Nucleus accumbens (tissue), 56 donors: ENCODE measurements at regions not wholly inside any gene's neighbourhood (a gene's known extent, or its start where the extent isn't known, plus 50 kb on each side); places are given as distances from the start of the nearest gene placed in this dataset.

Source experiments
- DNase-seq, 56 donors: peaks; one replicate each; lab custom pipeline; 2025; lab: John Stamatoyannopoulos, UW

DNA sequence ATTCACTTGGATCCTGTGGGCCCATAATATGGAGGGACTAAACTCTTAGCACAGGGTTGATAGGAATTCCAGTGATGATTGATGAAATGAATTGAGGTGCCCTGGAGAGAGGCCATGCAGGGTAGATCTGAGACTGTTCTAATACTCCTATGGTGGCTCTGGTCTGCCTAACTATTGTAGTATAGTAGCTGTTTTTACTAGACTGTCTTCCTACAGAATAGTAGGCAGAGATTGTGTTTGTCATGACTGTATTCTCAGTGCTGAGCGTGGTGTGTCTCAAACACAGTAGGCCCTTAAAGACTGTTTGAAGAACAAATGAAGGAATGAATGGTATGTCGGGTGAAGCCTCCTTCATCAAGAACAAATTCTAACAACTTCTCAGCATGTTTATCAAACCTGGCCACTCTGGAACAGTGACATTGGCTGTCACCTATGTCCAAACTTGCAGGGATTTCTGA is 107.0 kb upstream of the SESN3 start:
- DNase-seq = no peak

GRCh38 chr11:95337175-95337957 is 106.4 kb upstream of the SESN3 start:
- DNase-seq = peak in 48 of 56 donors; percentile 10 to 81 (median 48)

DNA sequence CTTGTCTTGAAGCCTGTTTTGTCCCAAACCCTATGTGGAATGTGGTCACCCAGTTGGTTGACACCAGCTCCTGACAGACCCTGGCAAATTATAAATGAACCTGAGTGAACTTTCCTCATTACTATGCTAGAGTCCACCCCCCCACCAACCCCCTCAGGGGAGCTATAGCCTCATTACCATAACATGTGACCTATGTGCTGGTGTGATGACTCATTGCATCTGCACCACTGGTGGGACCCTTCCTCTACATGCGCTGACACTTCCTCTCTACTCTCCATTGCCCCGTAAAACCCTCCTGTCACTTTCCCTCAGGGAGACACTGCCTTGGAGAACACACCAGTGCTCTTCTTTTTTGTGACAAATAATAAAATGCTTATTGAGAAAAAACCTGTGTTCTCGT is 105.0 kb upstream of the SESN3 start:
- DNase-seq = no peak

DNA sequence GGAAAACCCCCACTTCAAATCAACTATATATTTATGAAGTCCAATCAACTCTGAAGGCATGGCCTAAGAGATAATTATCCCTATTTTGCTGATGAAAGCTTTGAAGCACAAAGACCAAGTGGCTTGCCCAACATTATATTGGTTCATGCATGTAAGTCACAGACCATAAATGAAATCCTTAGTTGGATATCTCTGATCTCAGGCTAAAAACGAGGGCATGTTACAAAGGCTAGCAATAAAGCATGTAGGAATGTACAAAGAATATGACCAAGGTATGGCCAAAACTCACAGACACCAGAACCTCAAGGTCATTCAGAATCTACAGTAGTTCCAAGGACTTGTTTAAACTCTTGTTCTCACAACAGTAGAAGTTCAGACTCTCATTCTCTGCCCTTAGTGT is 100.2 kb upstream of the SESN3 start:
- no peak for DNase-seq

GRCh38 chr11:95330302-95330701 is 99.3 kb upstream of the SESN3 start:
- DNase-seq = peak in 1 of 56 donors; percentile 10

DNA sequence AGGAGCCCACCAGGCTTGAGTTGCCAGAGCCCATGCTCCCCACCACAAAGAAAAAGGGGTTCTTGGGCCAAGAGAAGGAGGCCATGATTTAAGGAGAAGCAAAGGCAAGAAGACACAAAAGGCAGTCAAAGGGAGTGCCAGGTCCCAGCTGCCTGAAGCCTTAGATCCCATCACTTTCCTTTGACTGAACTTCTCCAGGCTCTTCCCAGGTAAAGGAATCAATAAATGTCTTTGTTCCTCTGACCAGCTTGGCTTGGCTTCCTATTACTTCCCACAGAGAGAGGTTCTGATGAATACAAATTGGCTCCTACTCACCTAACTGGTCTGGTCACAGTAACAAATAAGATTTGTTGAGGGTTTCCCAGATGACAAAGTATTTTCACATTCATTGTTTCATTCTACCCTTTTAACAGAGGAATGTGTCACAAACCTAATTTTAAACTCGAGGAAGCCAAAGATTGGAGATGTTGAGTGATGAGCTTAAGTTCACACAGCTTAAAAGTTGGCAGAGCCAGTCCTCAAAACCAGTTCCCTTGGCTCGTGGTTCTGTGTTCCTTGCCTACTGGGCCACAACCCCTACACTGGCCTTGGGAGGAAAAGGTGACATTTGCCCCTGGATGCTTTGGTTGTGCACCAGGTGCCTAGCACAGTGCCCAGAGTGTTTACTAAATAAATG is 96.4 kb upstream of the SESN3 start:
- DNase-seq = no peak

GRCh38 chr11:95325777-95326258 is 94.8 kb upstream of the SESN3 start:
- no peak for DNase-seq

GRCh38 chr11:95324826-95325225 is 93.8 kb upstream of the SESN3 start:
- DNase-seq = no peak

DNA sequence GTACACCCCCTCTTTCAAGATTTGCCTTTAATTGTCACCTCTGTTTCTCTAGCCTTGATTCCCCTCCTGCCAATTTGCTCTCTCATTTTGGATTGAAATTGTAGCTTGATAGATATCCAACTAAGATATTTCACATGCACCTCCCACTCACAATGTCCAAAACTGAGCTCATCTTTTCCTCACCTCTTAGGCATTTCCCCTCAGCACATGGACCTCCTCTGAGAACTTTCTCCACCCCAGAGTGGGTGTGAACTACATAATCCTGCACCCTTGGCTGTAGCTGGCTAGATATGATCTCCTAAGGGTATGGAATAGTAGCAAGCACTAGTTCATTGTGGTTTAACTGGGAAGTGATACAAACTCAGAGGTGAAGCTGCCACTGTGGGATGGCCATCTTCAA is 91.5 kb upstream of the SESN3 start:
- no peak for DNase-seq

GRCh38 chr11:95318498-95318897 is 87.5 kb upstream of the SESN3 start:
- DNase-seq = no peak

- no peak for DNase-seq
Observed at GRCh38 chr11:95308512-95309035, 77.6 kb upstream of the SESN3 start.

DNA sequence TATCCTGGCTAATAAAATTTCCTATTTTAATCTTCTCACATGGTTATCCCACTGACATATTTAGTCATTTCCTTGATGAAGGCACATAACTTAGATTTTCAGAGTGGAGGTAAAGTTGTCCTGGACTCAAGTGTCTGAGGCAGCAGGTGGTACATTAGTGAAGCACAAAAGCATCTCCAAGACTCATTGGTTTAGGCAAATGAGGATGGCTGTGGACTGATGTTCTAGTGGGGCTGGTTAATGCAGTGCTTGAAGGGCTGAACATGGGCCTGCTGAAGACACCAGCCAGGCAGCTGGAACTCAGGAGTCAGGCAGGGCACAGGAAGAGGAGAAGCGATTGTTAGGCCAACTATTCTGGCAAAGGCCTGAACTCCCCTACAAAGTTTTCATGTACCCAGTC is 76.3 kb upstream of the SESN3 start:
- no peak for DNase-seq

DNA sequence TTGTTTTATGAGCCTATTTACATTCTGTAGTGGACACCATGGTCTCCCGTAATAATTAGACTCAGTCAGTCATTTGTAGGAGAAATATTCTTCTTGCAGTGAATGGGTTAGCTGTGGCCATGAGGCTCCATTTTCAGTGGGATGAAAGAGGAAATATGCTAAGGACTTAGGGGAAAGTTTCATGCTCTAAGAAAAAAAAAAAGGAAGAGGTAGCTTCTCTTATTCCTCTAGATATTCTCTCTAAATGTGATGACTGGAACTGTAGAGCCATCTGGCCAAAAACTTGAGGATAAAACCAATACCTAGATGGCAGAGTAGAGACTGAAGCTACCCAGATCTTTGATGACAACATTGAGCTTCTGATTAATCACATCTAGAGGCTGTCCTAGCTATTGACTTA is 75.8 kb upstream of the SESN3 start:
- no peak for DNase-seq

DNA sequence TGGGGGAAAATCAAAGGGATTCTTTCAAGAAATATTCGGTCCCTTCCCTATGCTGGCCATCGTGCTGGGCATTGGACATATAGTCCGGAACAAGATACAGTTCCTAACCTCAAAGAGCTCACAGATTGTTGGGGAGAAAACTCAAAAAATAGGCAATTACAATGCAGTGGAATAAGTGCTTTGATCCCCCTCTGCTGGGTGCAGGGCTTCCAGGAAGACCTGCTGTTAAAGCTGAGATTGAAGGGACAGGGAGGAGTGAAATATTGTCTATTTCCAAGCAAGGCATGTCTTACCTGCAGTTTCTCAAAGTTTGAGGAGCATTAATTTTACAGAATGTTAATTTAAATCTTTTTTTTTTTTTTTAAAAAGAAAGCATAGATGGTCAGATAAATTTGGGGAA is 75.1 kb upstream of the SESN3 start:
- DNase-seq = no peak

DNA sequence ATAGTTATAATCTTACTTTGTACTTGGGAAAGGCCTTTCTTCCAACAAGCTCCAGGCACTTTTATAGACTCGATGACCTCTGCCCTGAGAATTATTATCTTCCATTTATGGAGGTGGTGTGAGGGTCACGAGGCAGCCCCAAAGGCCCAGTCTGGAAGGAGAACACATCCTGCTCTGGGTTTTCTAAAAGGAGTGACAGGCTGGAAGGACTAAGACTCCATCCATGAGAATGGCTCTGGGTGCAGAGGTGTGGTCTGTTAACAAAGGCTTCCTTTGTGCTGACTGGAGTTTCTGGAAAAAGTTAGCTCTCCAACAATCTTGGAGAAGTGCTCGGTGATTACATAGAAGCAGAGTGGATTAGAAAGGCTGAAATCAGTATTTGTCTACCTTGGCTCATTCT is 74.7 kb upstream of the SESN3 start:
- DNase-seq = no peak

- no peak for DNase-seq
Observed at GRCh38 chr11:95304777-95305176, 73.8 kb upstream of the SESN3 start.

GRCh38 chr11:95302211-95302610 is 71.2 kb upstream of the SESN3 start:
- peak in 3 of 56 donors; percentile 4 to 9 (median 8) for DNase-seq

DNA sequence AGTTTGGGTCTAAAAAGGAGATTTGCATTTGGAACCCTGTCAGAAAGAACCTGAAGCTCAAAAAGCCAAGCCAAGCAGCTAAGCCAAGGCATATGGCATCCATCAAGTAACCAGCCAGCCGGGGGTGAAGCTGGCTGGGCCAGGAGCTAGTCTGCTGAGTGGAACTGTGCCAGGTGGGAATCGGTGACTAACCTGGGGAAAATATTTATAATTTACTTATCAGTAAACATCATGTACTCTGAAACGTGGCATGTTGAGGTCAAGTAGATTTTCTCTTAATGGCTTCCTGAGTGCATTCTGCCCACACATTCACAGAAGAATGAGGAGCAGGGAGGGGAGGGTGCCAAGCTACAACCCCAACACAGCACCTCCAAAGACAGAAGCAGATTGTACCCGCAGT is 70.5 kb upstream of the SESN3 start:
- DNase-seq = no peak

DNA sequence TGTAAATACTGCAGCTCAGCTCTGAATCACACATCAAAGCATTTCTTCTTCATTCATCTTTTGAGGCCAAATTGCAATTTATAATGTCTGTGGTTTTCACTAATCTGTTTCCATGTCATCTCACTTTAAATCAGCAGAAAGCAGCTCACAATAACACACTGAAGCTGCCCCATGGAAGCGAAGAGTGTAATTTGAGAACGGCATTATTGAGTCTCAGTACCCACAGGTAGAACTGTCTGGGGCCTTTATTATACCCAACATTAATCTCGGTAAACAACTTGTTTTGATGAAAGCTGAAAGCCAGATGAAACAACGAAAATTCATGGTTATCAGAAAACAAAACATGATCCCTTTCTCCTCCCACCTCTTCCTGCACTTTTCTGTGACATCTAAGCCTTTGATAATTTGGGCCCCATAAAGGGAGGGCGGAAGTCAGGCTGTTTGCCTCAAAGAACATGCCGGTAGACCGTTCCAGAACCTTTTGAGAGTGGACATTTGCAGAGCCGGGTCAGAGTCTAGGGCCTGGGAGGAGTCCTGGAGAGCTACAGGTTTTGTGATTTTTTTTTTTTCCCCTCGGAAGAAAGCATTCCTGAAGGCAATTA is 68.2 kb upstream of the SESN3 start:
- DNase-seq = no peak

GRCh38 chr11:95297680-95298452 is 66.9 kb upstream of the SESN3 start:
- DNase-seq = peak in 1 of 56 donors; percentile 7

DNA sequence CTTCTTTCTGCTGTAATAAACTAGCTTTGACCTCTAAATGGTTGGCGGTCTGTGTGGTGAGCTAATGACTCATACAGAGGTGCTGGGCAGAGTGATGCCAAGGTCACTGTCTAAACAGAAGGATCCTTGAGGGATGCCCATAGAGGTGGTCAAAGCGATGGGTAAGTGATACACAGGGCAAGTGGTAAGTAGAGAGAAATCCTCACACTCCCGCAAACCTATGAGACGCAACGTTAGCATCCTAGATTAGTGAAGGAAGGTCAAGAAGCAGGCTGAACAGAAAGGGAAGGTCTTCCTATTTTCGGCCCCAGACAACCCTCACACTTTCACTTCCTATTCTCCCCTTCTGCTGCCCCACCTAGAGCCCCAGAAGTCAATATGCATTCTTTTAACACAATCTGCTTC is 65.6 kb upstream of the SESN3 start:
- no peak for DNase-seq
